C4-2B (cell line): ENCODE measurements at regions not wholly inside any gene's neighbourhood (a gene's known extent, or its start where the extent isn't known, plus 50 kb on each side); places are given as distances from the start of the nearest gene placed in this dataset.

ENCODE experiments used
- ZFX ChIP-seq: fragments of 450-650 bp; IDR thresholded peaks from 2 replicates; pipeline ENCODE4 v1.6.1; 2017
- TF ChIP-seq, protein P1 (sequence below): fragments of 450-650 bp; conservative IDR thresholded peaks from 2 replicates; pipeline ENCODE4 v1.5.1; 2017; ENCODE audit warnings: mild to moderate bottlenecking

DNA sequence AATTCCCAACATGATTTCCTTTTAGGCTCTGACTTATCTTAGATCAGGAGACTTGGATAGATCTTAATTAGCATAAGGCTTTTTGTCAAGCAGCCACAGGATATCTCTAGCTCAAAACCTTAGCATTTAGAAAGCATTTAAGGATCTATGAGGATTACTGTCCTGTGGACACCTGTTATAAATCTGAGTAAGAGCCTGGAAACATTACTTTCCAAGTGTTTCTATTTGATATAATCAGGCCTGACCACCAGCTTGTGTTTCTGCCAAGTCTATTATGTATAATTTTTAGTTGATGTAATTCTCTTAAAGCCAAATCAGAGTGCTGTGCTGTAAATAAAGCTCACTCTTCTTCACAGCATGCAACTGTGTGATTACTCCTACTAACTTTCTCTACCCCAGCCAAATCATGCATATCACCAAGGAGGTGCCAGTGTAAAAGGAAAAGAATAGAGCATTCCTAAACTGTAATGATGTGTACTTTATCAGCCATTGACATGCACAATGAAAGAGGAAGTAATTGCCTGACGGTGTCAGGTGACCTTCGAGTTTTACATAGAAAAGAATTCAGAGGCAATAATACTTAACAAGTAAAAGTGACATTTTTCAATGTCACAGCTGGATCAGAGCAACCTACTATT lies 309.9 kb upstream of the PRMT6 start:
- TF ChIP-seq, protein P1, sequence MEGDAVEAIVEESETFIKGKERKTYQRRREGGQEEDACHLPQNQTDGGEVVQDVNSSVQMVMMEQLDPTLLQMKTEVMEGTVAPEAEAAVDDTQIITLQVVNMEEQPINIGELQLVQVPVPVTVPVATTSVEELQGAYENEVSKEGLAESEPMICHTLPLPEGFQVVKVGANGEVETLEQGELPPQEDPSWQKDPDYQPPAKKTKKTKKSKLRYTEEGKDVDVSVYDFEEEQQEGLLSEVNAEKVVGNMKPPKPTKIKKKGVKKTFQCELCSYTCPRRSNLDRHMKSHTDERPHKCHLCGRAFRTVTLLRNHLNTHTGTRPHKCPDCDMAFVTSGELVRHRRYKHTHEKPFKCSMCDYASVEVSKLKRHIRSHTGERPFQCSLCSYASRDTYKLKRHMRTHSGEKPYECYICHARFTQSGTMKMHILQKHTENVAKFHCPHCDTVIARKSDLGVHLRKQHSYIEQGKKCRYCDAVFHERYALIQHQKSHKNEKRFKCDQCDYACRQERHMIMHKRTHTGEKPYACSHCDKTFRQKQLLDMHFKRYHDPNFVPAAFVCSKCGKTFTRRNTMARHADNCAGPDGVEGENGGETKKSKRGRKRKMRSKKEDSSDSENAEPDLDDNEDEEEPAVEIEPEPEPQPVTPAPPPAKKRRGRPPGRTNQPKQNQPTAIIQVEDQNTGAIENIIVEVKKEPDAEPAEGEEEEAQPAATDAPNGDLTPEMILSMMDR: no peak
- no peak for TF ChIP-seq ZFX
